GM18507 (cell line): ENCODE measurements at regions not wholly inside any gene's neighbourhood (a gene's known extent, or its start where the extent isn't known, plus 50 kb on each side); places are given as distances from the start of the nearest gene placed in this dataset.
"Not testable (repeated sequence)": the region's sequence is repeated elsewhere in the genome, so short reads cannot be mapped to it uniquely, and the experiment has no call there.

Experiments used
- DNase-seq: peaks from one replicate; pipeline ENCODE4 v3.0.0; 2011; ENCODE audit warnings: low read depth; ENCODE audit not compliant: insufficient read length; ENCODE audit errors: extremely low spot score
- FAIRE-seq: peaks from 2 replicates; lab custom pipeline; 2011; peaks lifted over from hg19 to GRCh38; lab: Jason Lieb, UNC

GRCh38 chr5:6090079-6090654 lies 288.2 kb downstream of the MED10 start:
- DNase-seq (no peak), FAIRE-seq (no peak)

- DNase-seq (no peak), FAIRE-seq (no peak)
Measured at GRCh38 chr5:6088706-6089105, 289.6 kb downstream of the MED10 start.

- no peak for FAIRE-seq
Measured at GRCh38 chr5:6087576-6087975, 290.8 kb downstream of the MED10 start.

GRCh38 chr5:6086871-6087270 lies 291.5 kb downstream of the MED10 start:
- DNase-seq (no peak), FAIRE-seq (no peak)

More at GRCh38 chr5:6087576-6087975, 290.8 kb downstream of the MED10 start:
- DNase-seq = no peak

GRCh38 chr5:6085341-6085860 lies 292.9 kb downstream of the MED10 start:
- DNase-seq (no peak), FAIRE-seq (no peak)

GRCh38 chr5:6084836-6085235 lies 293.5 kb downstream of the MED10 start:
- FAIRE-seq = no peak
- no peak for DNase-seq

- FAIRE-seq (no peak), DNase-seq (no peak)
Measured at GRCh38 chr5:6084376-6084775, 294.0 kb downstream of the MED10 start.

- DNase-seq (no peak), FAIRE-seq (no peak)
Measured at GRCh38 chr5:6083311-6083978, 294.9 kb downstream of the MED10 start.

- no peak for FAIRE-seq
Measured at GRCh38 chr5:6082685-6083084, 295.7 kb downstream of the MED10 start.

GRCh38 chr5:6081727-6082210 lies 296.6 kb downstream of the MED10 start:
- DNase-seq = no peak
- no peak for FAIRE-seq

More at GRCh38 chr5:6082685-6083084, 295.7 kb downstream of the MED10 start:
- no peak for DNase-seq

GRCh38 chr5:6080930-6081726 lies 297.2 kb downstream of the MED10 start:
- DNase-seq (no peak), FAIRE-seq (no peak)

GRCh38 chr5:6080436-6080835 lies 297.9 kb downstream of the MED10 start:
- no peak for DNase-seq
- FAIRE-seq = no peak

- DNase-seq (no peak), FAIRE-seq (no peak)
Measured at GRCh38 chr5:6078881-6079280, 299.5 kb downstream of the MED10 start.

- FAIRE-seq (no peak), DNase-seq (no peak)
Measured at GRCh38 chr5:6076341-6077239, 301.8 kb downstream of the MED10 start.

- not testable (repeated sequence) for FAIRE-seq, DNase-seq
Measured at GRCh38 chr5:6072488-6072887, 305.9 kb downstream of the MED10 start.

- FAIRE-seq (no peak), DNase-seq (no peak)
Measured at GRCh38 chr5:6069496-6070185, 308.7 kb downstream of the MED10 start.

- no peak for FAIRE-seq
- no peak for DNase-seq
Measured at GRCh38 chr5:6066016-6066415, 312.3 kb downstream of the MED10 start.

GRCh38 chr5:6059137-6059800 lies 319.1 kb downstream of the MED10 start:
- no peak for FAIRE-seq
- no peak for DNase-seq
